Duodenal mucosa (tissue), 2 donors: ENCODE measurements at regions not wholly inside any gene's neighbourhood (a gene's known extent, or its start where the extent isn't known, plus 50 kb on each side); places are given as distances from the start of the nearest gene placed in this dataset.

Source experiments
- H3K27ac ChIP-seq: one replicate; pipeline ENCODE4 v1.7.0; 2013; ENCODE audit warnings: low read depth, low read length
- H3K27me3 ChIP-seq, 2 donors: one replicate each; pipeline ENCODE4 v1.7.0; 2013; ENCODE audit warnings: low read length in 2 of 2, control low read depth in 1 of 2; ENCODE audit not compliant: insufficient read depth in 2 of 2, control insufficient read depth in 1 of 2
- H3K36me3 ChIP-seq, 2 donors: one replicate each; pipeline ENCODE4 v1.7.0; 2013; ENCODE audit warnings: low read length in 2 of 2, control low read depth in 1 of 2; ENCODE audit not compliant: insufficient read depth in 2 of 2, control insufficient read depth in 1 of 2
- H3K4me1 ChIP-seq, 2 donors: one replicate each; pipeline ENCODE4 v1.7.0; 2013; ENCODE audit warnings: low read length in 2 of 2, control low read depth in 1 of 2; ENCODE audit not compliant: insufficient read depth in 2 of 2, control insufficient read depth in 1 of 2
- H3K4me3 ChIP-seq, 2 donors: one replicate each; pipeline ENCODE4 v1.7.0; 2013; ENCODE audit warnings: low read length in 2 of 2, low read depth in 1 of 2
- H3K9ac ChIP-seq, 2 donors: one replicate each; pipeline ENCODE4 v1.7.0; 2013; ENCODE audit warnings: low read length in 2 of 2, low read depth in 1 of 2
- H3K9me3 ChIP-seq, 2 donors: one replicate each; pipeline ENCODE4 v1.7.0; 2013; ENCODE audit warnings: low read length in 2 of 2, control low read depth in 1 of 2; ENCODE audit not compliant: control insufficient read depth in 1 of 2

DNA sequence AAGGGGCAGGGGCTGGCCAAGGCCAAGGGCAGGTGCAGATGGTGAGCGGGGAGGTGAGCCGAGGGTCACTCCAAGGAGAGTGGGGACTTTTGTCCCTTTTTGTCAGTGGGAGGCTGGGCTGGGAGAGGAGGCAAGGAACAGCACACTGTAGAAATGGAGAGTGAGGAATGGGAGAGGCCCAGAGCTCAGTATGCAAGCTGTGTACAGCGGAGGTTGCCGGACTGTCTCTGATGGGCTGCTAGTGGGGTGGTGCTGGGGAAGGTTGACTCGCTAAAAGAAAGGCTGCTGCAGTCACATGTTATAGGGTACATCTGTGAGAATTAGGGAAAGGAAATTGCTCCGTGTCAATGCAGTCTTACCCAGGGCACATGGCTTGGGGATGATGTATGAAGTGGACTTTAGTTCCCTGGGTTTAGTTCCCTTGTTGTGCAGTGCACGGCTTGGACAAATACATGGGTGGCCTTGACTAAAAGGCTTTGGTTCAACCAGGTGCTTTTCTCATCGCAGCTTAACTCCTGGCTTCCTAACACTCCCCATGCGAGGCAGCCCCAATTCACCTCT, 57.1 kb upstream of the STX18 start:
- no peak overlapping the region for H3K4me3 ChIP-seq
- H3K4me1 ChIP-seq: no peaks in the 10 kb centered on the region
- peaks cover 8 to 11% of the 10 kb centered on the region in 2 donors for H3K9me3 ChIP-seq
- no peaks in the 10 kb centered on the region for H3K36me3 ChIP-seq
- H3K27me3 ChIP-seq: no peaks in the 10 kb centered on the region
- no peak overlapping the region for H3K9ac ChIP-seq
- no peak overlapping the region for H3K27ac ChIP-seq

GRCh38 chr4:4596720-4597119, 54.9 kb upstream of the STX18 start:
- Histone ChIP-seq H3K36me3 (no peaks in the 10 kb centered on the region), H3K9ac (no peak overlapping the region)

DNA sequence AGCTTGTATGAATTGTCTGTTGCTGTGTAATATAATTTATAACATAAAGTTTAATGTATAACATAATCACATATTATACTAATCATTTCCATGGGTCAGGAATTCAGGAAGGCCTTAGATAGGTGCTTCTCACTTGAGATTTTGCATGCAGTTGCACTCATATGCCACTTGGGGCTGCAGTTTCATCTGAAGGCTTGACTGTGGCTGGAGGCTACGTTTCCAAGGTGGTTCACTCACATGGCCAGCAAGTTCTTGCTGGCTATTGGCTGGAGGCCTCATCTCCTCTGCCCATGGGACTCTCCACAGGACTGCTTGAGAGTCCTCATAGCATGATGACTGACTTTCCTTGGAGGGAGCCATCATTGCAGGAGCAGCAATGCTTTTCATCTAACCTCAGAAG, 53.4 kb upstream of the STX18 start:
- peaks cover 10 to 11% of the 10 kb centered on the region in 2 donors for H3K9me3 ChIP-seq
- H3K9ac ChIP-seq: no peak overlapping the region
- H3K36me3 ChIP-seq: no peaks in the 10 kb centered on the region
- no peak overlapping the region for H3K4me3 ChIP-seq
- no peaks in the 10 kb centered on the region for H3K27me3 ChIP-seq
- H3K27ac ChIP-seq: no peak overlapping the region
- H3K4me1 ChIP-seq: no peaks in the 10 kb centered on the region

More at GRCh38 chr4:4596720-4597119, 54.9 kb upstream of the STX18 start:
- no peak overlapping the region for H3K27ac ChIP-seq
- H3K9me3 ChIP-seq: peaks cover 10 to 11% of the 10 kb centered on the region in 2 donors
- no peaks in the 10 kb centered on the region for H3K4me1 ChIP-seq
- no peak overlapping the region for H3K4me3 ChIP-seq
- no peaks in the 10 kb centered on the region for H3K27me3 ChIP-seq

GRCh38 chr4:4594285-4594920, 52.6 kb upstream of the STX18 start:
- H3K27me3 ChIP-seq: no peaks in the 10 kb centered on the region
- H3K4me3 ChIP-seq: no peak overlapping the region
- H3K27ac ChIP-seq: no peak overlapping the region
- H3K36me3 ChIP-seq: no peaks in the 10 kb centered on the region
- H3K4me1 ChIP-seq: no peaks in the 10 kb centered on the region
- H3K9me3 ChIP-seq: peaks cover 10 to 11% of the 10 kb centered on the region in 2 donors
- H3K9ac ChIP-seq: no peak overlapping the region

GRCh38 chr4:4593596-4594284, 51.9 kb upstream of the STX18 start:
- Histone ChIP-seq H3K9me3 (peaks cover 10 to 11% of the 10 kb centered on the region in 2 donors), H3K4me1 (no peaks in the 10 kb centered on the region), H3K4me3 (no peak overlapping the region), H3K9ac (no peak overlapping the region), H3K27me3 (no peaks in the 10 kb centered on the region), H3K36me3 (no peaks in the 10 kb centered on the region), H3K27ac (no peak overlapping the region)

DNA sequence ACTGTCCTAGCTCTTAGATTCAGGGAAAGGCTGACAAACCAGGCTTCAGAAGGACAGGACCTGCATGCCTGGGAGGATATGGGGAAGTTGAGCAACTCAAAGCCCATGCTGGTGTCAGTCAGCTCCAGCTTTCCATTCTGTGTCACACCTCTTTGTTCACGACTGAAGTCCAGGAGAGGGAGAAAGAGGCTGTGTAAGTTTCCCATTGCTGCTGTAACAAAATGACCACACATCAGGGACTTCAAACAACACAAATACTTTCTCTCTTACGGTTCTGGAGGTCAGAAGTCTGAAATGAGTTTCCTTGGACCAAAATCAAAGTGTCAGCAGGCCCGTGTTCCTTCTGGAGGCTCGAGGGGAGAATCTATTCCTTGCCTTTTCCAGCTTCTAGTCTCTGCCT, 50.6 kb upstream of the STX18 start:
- peaks cover 10 to 11% of the 10 kb centered on the region in 2 donors for H3K9me3 ChIP-seq
- H3K9ac ChIP-seq: no peak overlapping the region
- H3K27me3 ChIP-seq: no peaks in the 10 kb centered on the region
- no peaks in the 10 kb centered on the region for H3K4me1 ChIP-seq
- H3K36me3 ChIP-seq: no peaks in the 10 kb centered on the region
- no peak overlapping the region for H3K27ac ChIP-seq
- no peak overlapping the region for H3K4me3 ChIP-seq
